ENCODE measurements at regions not wholly inside any gene's neighbourhood (a gene's known extent, or its start where the extent isn't known, plus 50 kb on each side); places are given as distances from the start of the nearest gene placed in this dataset.

DNA sequence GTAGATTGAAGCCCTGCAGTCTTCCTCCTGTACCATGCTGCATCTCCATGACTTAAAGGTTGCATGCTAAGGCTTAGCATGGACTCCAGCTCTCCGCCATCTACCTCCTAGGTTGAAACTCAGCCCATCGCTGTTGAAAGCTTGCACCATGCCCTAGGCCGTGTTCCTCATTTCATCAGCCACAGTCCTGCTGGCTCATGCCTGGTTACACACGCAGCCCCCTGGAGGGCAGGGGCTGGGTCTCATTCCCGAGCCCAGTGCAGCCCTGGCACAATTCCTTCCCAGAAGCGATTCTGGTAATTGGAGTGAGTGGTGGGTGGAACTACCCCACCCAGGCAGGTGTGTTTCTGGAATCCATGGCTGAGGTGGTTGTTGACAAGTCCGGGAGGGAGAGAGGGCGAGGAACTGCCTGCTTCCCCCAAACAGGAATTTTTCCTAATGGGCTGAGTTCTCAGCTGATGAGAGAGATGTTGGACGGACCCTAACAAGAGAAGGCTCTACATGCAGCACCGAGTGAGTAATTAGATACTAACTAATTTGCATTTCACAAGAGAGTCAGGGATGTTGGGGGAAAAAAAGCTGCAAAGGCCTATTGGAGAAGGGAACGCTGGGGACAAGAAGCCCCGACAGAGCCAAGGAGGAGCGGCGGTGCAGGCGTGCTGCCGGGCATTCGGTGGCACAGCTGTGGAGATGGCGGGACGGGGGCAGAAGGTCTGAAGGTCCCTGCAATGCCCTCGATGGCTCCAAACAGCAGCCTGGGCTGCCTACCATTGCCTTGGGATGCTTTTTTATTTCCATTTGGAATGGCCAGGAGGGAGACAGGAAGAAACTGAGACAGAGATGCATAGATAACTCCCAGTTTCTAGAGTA is 92.3 kb upstream of the TLE3 start:
- intact Hi-C loops (cut with DNase I): no loop called here
- TF ChIP-seq POLR2AphosphoS5 (IDR thresholded peaks at IDR 0.05): no peak
- TF ChIP-seq, protein P1, sequence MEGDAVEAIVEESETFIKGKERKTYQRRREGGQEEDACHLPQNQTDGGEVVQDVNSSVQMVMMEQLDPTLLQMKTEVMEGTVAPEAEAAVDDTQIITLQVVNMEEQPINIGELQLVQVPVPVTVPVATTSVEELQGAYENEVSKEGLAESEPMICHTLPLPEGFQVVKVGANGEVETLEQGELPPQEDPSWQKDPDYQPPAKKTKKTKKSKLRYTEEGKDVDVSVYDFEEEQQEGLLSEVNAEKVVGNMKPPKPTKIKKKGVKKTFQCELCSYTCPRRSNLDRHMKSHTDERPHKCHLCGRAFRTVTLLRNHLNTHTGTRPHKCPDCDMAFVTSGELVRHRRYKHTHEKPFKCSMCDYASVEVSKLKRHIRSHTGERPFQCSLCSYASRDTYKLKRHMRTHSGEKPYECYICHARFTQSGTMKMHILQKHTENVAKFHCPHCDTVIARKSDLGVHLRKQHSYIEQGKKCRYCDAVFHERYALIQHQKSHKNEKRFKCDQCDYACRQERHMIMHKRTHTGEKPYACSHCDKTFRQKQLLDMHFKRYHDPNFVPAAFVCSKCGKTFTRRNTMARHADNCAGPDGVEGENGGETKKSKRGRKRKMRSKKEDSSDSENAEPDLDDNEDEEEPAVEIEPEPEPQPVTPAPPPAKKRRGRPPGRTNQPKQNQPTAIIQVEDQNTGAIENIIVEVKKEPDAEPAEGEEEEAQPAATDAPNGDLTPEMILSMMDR (IDR thresholded peaks at IDR 0.05): no peak
- TF ChIP-seq EP300 (IDR thresholded peaks at IDR 0.05): no peak
- TF ChIP-seq POLR2A (IDR thresholded peaks at IDR 0.05; ENCODE audit: low read depth): no peak
- Histone ChIP-seq H3K4me3 (no peak overlapping the region), H3K27ac (replicated peaks in 1 of 4) (no peak overlapping the region), H3K9me3 (peaks cover 0 to 14% (median 10%) of the 10 kb centered on the region in 4 donors), H3K4me1 (peaks cover 0 to 6% (median 4%) of the 10 kb centered on the region in 4 donors), H3K27me3 (no peaks in the 10 kb centered on the region), H3K36me3 (no peaks in the 10 kb centered on the region)
- no peak for DNase-seq (ENCODE audit: extremely low spot score)
- WGBS: 94% methylated on average over 20 of the region's 20 CpGs

DNA sequence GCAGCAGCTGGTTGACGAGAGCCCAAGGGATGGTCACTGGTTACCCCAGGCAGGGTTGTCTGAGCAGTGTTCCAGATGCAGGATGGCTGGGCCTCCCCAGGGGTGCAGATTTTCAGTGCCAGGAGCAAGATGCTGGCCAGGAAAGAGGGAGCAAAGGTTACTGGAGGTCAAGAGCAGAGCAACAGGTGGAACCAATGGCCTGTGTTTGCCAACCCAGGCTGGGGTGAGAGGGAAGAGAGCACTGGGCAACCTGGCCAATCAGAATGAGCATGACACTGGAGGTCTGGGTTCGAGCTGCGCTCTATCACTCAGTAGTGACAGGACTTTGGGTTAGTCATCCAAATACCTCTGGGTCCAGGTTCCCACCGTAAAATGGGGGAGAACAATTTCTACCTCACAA is 90.6 kb upstream of the TLE3 start:
- no peak for DNase-seq (ENCODE audit: extremely low spot score)
- H3K4me3 ChIP-seq: no peak overlapping the region
- H3K9me3 ChIP-seq: peaks cover 0 to 14% (median 10%) of the 10 kb centered on the region in 4 donors
- H3K36me3 ChIP-seq: no peaks in the 10 kb centered on the region
- intact Hi-C loops (cut with DNase I): no loop called here
- H3K27me3 ChIP-seq: no peaks in the 10 kb centered on the region
- H3K27ac ChIP-seq (replicated peaks in 1 of 4): no peak overlapping the region
- H3K4me1 ChIP-seq: no peaks in the 10 kb centered on the region
- TF ChIP-seq POLR2A (IDR thresholded peaks at IDR 0.05; ENCODE audit: low read depth) (no peak), POLR2AphosphoS5 (IDR thresholded peaks at IDR 0.05) (no peak), EP300 (IDR thresholded peaks at IDR 0.05) (no peak)
- TF ChIP-seq, protein P1 (IDR thresholded peaks at IDR 0.05): no peak
- WGBS: 91% methylated on average over 4 of the region's 4 CpGs

DNA sequence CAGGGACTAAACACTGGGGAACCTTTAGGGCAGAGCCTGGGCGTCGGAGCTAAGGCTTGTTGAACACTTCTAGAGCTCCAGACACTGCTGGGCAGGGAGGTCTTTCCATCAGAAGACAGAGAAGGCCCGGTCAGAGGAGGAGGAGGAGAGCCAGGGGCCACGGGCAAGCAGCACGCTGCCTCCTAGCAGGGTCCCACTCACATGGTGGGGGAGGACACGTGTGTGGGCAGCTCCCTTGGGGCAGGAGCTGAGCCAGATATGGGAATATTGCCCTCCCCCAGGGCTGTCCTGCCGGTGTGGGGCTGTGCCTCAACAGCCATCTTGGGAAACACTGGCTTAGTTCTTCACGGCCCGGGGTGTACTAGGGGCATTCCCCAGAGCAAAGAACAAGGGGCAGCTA is 89.6 kb upstream of the TLE3 start:
- intact Hi-C loops (cut with DNase I): no loop called here
- Histone ChIP-seq H3K27ac (replicated peaks in 1 of 4) (no peak overlapping the region), H3K36me3 (no peaks in the 10 kb centered on the region), H3K27me3 (no peaks in the 10 kb centered on the region), H3K4me3 (no peak overlapping the region), H3K9me3 (peaks cover 0 to 13% (median 10%) of the 10 kb centered on the region in 4 donors), H3K4me1 (no peaks in the 10 kb centered on the region)
- DNase-seq (ENCODE audit: extremely low spot score): no peak
- 93% methylated on average over 6 of the region's 9 CpGs for WGBS
- no peak for TF ChIP-seq POLR2A (IDR thresholded peaks at IDR 0.05; ENCODE audit: low read depth)
- TF ChIP-seq, protein P1 (IDR thresholded peaks at IDR 0.05): no peak
- no peak for TF ChIP-seq POLR2AphosphoS5 (IDR thresholded peaks at IDR 0.05)
- no peak for TF ChIP-seq EP300 (IDR thresholded peaks at IDR 0.05)

DNA sequence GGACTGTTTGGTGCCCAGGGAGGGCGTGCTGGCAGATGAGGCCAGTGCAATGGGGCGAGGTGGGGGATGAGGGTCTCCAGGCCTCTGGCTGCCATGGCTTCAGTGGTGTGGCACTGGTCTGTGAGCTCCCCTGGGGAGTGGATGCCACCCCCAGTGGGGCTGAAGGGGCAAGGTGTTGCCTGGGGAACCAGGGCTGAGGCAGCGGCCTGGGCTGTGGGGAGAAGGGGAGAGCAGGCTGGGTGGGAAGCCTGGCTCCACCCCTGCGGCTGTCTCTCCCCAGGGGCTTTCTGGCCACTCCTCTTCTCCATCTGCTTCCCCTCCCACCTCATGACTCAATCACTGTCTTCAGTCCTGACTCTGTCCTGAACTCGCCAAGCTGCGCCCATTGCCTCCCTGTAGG is 88.4 kb upstream of the TLE3 start:
- WGBS: 89% methylated on average over 6 of the region's 6 CpGs
- Histone ChIP-seq H3K4me3 (no peak overlapping the region), H3K27ac (replicated peaks in 1 of 4) (no peak overlapping the region), H3K36me3 (no peaks in the 10 kb centered on the region), H3K9me3 (peaks cover 0 to 1% (median under 1%) of the 10 kb centered on the region in 4 donors), H3K27me3 (no peaks in the 10 kb centered on the region), H3K4me1 (no peaks in the 10 kb centered on the region)
- intact Hi-C loops (cut with DNase I): no loop called here
- no peak for DNase-seq (ENCODE audit: extremely low spot score)
- TF ChIP-seq POLR2AphosphoS5 (IDR thresholded peaks at IDR 0.05) (no peak), EP300 (IDR thresholded peaks at IDR 0.05) (no peak), POLR2A (IDR thresholded peaks at IDR 0.05; ENCODE audit: low read depth) (no peak)
- TF ChIP-seq, protein P1 (IDR thresholded peaks at IDR 0.05): no peak
